ENCODE measurements at regions not wholly inside any gene's neighbourhood (a gene's known extent, or its start where the extent isn't known, plus 50 kb on each side); places are given as distances from the start of the nearest gene placed in this dataset.
"Not testable (repeated sequence)": the region's sequence is repeated elsewhere in the genome, so short reads cannot be mapped to it uniquely, and the experiment has no call there.

DNA sequence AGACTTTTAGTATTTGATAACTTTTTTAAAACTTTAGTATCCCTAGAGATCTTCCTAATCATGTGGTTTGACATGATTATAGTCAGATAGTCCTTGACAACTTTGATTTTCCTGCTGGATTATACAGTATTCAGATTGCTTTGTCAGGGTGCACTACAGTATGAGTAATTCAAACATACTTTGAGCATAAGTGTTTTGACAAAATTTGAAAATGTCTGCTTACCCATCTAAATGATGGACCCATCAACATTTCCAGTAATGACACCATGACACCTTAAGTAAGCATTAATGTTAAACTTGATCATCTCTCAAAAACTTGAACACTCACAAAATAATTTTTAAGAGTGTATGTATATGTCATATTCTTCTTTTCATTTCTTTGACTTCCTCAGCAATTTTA is 514.5 kb upstream of the SMIM31 start:
- no peak for DNase-seq

- DNase-seq: no peak
Measured at GRCh38 chr4:164239976-164240375, 514.0 kb upstream of the SMIM31 start.

- DNase-seq: no peak
Measured at GRCh38 chr4:164251257-164251656, 502.7 kb upstream of the SMIM31 start.

- no peak for DNase-seq
Measured at GRCh38 chr4:164252286-164252685, 501.6 kb upstream of the SMIM31 start.

DNA sequence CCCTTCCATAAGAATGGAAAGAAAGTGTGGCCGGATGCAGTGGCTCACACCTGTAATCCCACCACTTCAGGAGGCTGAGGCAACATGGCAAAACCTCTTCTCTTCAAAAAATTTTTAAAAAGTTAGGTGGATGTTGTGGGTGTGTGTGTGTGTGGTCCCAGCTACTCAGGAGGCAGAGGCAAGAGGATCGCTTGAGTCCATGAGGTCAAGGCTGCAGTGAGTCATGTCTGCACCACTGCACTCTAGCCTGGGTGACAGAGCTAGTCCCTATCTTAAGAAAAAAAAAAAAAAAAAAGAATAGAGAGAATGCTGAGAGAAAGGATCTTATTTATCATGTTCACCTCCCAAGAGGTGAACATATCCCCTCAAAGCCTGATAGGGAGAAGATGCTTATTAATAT is 492.1 kb upstream of the SMIM31 start:
- DNase-seq: no peak

DNA sequence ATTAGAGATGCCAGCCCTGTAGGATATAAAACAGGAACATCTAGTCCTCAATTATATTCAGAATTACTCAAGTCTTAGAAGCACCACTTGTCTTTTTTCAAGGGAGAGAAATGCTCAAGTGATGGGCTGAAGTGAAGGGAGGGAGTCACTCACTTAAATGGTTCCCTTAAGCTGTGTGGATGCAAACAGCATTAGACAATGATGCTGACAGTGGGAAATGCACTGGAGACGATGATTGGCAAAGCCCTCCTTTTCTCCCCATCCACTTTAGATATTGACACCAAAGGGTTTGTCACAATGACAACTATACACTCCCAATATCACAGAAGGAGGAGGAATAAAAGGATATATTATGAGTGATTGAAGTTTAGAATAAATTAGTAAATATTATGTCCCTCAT is 491.4 kb upstream of the SMIM31 start:
- DNase-seq: not testable (repeated sequence)

DNA sequence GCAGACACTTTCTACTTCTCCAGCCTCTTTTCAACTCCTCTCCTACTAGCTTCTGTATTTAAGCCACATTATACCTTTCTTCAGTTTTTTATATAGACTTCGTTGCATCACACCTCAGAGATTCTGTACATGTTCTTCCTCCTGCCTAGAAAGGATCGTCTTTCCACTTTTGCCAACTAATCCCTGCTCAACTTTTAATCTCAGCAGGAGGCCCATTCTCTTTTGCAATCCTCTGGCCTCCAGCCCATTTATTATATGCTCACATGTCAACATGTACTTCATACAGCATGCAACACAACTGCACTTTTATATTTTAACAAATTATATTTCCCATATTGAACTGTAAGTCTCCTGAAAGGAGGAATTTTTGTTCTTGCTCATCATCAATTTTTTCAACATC is 476.5 kb upstream of the SMIM31 start:
- DNase-seq: not testable (repeated sequence)

GRCh38 chr4:164287173-164287572 is 466.8 kb upstream of the SMIM31 start:
- DNase-seq: no peak

- no peak for DNase-seq
Measured at GRCh38 chr4:164288578-164288977, 465.4 kb upstream of the SMIM31 start.

- no peak for DNase-seq
Measured at GRCh38 chr4:164293203-164293602, 460.7 kb upstream of the SMIM31 start.

DNA sequence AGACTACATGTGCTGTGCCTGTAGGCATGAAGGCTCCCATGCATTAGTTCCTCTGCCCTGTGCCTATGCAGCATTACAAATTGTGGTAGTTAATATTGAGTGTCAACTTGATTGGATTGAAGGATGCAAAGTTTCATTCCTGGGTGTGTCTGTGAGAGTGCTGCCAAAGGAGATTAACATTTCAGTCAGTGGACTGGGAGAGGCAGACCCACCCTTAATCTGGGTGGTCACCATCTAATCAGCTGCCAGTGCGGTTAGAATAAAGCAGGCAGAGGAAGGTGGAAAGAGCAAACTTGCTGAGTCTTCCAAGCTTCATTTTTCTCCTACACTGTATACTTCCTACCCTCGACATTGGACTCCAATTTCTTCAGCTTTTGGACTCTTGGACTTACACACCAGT is 460.2 kb upstream of the SMIM31 start:
- DNase-seq: no peak

- DNase-seq: no peak
Measured at GRCh38 chr4:164301430-164301829, 452.5 kb upstream of the SMIM31 start.

DNA sequence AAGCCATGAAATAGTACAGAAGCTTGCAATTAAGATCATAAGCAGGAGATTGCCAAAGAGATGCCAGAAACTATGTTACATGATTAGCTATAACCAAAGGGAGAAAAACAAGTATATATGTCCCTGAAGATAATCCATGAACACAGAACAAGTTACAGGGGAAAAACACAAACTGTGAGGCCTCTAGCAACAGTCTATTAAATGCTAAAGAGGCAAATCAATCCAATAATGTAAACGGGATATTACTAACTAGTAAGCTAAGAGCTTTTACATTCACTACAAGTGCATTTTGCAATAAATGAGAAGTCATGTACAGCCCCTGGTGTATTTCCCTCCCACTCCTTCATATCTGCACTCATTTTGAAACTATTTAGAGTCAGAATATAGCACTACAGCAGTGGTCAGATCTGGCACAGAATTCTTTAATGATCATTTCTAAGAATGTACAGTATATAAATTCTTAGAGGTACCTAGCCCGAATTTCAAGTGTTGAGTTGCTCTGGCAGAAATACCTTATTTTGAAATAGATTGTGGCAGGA is 449.8 kb upstream of the SMIM31 start:
- DNase-seq: no peak

- no peak for DNase-seq
Measured at GRCh38 chr4:164304861-164305260, 449.1 kb upstream of the SMIM31 start.

DNA sequence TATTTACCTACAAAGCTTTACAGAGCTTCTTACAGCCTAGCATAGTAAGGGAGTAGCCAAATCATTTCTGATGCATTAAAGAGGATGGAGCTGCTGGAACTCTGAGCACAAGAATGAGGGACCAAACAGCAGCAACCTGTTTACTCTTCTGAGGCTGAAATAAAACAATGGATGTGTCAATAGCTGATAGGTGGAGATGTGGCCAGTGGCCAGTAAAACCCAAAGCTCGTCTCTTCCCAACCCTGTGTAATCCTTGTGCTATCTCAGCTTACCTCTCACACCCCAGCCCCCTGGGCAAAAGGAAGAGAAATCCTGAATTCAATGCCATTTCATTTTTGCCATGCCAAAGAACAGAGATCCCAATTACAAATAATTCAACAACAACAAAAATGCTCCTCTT is 446.7 kb upstream of the SMIM31 start:
- no peak for DNase-seq

DNA sequence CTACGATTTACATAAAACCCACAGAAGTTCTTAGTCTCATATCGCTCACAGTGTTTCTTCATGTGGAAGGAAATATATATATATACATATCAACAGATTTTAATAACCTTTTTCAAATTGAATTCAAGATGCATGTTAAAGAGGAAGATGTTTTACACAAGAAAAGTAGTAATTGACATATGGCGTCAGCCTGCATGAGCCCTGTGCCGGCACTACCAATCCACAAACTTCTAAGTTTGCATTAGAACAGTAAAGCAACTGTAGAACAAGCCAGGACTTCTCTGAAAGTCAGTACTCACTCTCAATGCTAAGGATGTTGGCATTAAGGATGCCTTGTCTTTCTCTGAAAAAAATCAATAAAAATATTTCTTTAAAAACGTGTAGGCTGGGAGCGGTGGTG is 441.3 kb upstream of the SMIM31 start:
- DNase-seq: no peak

GRCh38 chr4:164313853-164314252 is 440.1 kb upstream of the SMIM31 start:
- no peak for DNase-seq

GRCh38 chr4:164318350-164318749 is 435.6 kb upstream of the SMIM31 start:
- no peak for DNase-seq

- no peak for DNase-seq
Measured at GRCh38 chr4:164319688-164320087, 434.2 kb upstream of the SMIM31 start.

DNA sequence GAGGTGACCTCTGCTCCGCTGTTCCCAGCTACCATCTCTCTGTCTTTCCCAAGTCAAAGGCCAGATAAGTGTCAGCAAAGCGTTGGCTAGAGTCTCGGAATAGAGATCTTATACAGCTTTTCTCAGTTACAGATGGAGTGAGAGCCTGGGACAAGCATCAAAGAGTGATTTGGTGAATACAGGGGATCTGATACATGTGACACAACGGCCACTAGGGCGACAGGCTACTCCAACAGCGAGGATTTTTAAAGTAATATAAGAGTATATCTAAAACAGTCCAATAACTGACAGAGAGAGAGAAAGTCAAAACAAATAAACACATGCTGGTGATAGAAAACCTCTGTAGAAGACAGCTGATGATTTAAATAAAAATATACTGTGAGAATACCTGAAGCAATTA is 433.1 kb upstream of the SMIM31 start:
- no peak for DNase-seq

- DNase-seq: no peak
Measured at GRCh38 chr4:164326056-164326455, 427.9 kb upstream of the SMIM31 start.

DNA sequence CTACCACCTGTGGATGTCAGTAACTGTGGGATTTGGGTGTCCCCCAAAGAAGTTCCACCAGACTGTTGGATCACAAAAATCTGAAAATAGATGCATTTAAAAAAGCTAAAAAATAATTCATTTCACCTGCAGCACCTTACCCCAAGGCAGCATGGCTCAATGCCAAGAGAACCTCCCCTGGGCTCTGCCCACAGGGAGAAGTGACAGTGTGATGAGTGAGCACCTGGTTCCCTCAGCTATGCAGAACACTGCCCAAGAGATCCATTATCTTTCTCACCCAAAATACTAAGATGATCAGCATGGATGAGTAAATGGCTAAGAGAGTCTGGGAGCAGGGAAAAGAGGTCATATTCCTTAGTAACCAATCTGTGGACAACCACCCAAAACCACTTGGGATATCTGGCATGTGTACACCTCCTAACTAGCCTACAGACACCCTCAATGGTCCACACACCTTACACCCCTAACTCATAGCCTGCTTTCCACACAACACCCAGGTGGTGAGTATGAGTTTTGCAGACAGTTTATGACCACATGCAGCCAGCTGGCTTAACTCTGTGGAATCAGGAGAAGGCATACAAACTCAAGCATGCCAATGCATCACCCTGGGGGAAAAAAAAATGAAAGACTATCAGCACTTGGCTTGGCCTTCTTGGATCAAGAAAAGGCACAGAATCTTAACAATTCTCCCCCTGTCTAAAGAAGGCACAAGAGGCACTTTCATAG is 416.5 kb upstream of the SMIM31 start:
- no peak for DNase-seq

DNA sequence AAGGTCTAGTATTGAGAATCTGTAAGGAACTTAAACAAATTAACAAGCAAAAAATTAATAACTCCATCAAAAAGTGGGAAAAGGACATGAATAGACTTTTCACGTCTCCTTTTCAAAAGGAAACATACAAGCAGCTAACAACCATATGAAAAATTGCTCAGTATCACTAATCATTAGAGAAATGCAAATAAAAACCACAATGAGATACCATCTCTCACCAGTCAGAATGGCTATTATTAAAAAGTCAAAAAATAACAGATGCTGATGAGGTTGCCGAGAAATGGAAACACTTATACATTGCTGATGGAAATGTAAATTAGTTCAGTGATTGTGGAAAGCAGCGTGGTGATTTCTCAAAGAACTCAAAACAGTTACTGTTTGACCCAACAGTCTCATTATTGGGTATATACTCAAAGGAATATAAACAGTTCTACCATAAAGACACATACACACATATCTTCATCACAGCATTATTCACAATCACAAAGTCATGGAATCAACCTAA is 410.4 kb upstream of the SMIM31 start:
- no peak for DNase-seq

DNA sequence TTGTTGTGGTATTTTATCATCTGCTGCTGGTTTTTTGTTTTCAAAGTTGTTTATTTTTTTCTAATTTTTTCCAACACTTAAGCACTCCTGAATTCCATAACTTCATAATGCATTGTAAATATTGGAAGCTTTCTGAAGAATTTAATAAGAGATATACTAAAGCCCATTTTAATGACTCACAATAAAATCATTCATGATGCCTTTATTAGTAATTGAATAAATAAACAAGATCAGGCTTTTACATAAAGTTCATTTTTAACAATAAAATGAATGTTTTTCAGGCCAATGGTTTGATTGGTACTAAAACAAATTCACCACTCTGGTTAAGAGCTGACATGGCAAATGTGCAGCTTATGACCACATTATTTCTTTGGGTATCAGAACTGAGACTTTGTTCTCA is 408.2 kb upstream of the SMIM31 start:
- DNase-seq: no peak

GRCh38 chr4:164350061-164350460 is 403.9 kb upstream of the SMIM31 start:
- DNase-seq: no peak
